ENCODE measurements at regions not wholly inside any gene's neighbourhood (a gene's known extent, or its start where the extent isn't known, plus 50 kb on each side); places are given as distances from the start of the nearest gene placed in this dataset.

DNA sequence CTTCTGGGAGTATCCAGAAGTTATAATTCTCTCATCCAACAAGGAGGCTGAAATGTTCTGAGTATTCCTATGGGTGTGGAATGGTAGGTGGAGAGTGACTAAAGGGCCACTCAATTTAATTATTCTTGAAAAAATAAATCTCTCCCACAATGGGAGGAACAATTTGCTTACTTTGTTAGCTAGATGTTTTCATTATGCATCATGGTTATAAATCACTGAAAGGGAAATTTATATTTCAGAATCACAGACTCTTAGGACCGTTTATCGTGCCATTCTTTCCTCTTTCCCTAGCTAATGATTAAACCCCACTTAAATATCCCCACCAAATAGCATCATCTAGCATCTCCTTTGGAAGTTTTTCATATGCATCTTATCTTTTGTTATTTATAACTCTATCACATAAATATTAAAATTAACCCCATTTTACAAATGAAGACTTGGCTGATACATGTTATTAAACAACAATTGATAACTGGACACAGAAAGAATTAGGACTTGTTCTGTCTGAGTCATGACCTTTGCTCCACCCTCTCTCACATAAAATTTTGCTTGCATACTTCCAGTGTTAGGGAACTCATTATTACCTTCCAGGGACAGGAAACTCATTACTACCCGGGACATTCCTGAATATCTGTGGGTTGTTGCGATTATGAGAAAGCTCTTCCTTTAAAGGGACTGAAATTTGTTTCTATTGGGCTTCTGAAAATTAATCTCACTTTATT, 94.9 kb upstream of the NMUR2 start:
- TF ChIP-seq, protein P1, sequence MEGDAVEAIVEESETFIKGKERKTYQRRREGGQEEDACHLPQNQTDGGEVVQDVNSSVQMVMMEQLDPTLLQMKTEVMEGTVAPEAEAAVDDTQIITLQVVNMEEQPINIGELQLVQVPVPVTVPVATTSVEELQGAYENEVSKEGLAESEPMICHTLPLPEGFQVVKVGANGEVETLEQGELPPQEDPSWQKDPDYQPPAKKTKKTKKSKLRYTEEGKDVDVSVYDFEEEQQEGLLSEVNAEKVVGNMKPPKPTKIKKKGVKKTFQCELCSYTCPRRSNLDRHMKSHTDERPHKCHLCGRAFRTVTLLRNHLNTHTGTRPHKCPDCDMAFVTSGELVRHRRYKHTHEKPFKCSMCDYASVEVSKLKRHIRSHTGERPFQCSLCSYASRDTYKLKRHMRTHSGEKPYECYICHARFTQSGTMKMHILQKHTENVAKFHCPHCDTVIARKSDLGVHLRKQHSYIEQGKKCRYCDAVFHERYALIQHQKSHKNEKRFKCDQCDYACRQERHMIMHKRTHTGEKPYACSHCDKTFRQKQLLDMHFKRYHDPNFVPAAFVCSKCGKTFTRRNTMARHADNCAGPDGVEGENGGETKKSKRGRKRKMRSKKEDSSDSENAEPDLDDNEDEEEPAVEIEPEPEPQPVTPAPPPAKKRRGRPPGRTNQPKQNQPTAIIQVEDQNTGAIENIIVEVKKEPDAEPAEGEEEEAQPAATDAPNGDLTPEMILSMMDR (IDR thresholded peaks at IDR 0.05) = no peak
- no peak for TF ChIP-seq POLR2A (IDR thresholded peaks at IDR 0.05)

Measured in right lobe of liver (tissue), 4 donors.